Cerebellar nuclear complex (tissue), 1 donor: ENCODE measurements at regions not wholly inside any gene's neighbourhood (a gene's known extent, or its start where the extent isn't known, plus 50 kb on each side); places are given as distances from the start of the nearest gene placed in this dataset.
"Not testable (repeated sequence)": the region's sequence is repeated elsewhere in the genome, so short reads cannot be mapped to it uniquely, and the experiment has no call there.

Experiments used
- DNase-seq, 2 experiments: peaks; one replicate each; lab custom pipeline; 2025; lab: John Stamatoyannopoulos, UW

GRCh38 chr4:18445110-18445509 is 423.6 kb upstream of the LCORL start:
- DNase-seq = no peak

- DNase-seq = no peak
Observed at GRCh38 chr4:18444206-18444605, 422.7 kb upstream of the LCORL start.

GRCh38 chr4:18442957-18443356 is 421.4 kb upstream of the LCORL start:
- no peak for DNase-seq

- no peak for DNase-seq
Observed at GRCh38 chr4:18441676-18442075, 420.1 kb upstream of the LCORL start.

GRCh38 chr4:18441203-18441590 is 419.6 kb upstream of the LCORL start:
- DNase-seq = no peak

GRCh38 chr4:18440527-18441202 is 419.1 kb upstream of the LCORL start:
- no peak for DNase-seq

- no peak for DNase-seq
Observed at GRCh38 chr4:18439311-18439710, 417.8 kb upstream of the LCORL start.

GRCh38 chr4:18435781-18436180 is 414.2 kb upstream of the LCORL start:
- no peak for DNase-seq

GRCh38 chr4:18422685-18423084 is 401.1 kb upstream of the LCORL start:
- no peak for DNase-seq

GRCh38 chr4:18421519-18421918 is 400.0 kb upstream of the LCORL start:
- no peak for DNase-seq

GRCh38 chr4:18419780-18420179 is 398.2 kb upstream of the LCORL start:
- DNase-seq = no peak

- DNase-seq = not testable (repeated sequence)
Observed at GRCh38 chr4:18418195-18418898, 396.8 kb upstream of the LCORL start.

- not testable (repeated sequence) for DNase-seq
Observed at GRCh38 chr4:18417651-18418050, 396.1 kb upstream of the LCORL start.

GRCh38 chr4:18406264-18406663 is 384.7 kb upstream of the LCORL start:
- no peak for DNase-seq

- DNase-seq = no peak
Observed at GRCh38 chr4:18405054-18405453, 383.5 kb upstream of the LCORL start.

- no peak for DNase-seq
Observed at GRCh38 chr4:18404642-18405041, 383.1 kb upstream of the LCORL start.

GRCh38 chr4:18403327-18403726 is 381.8 kb upstream of the LCORL start:
- no peak for DNase-seq

- DNase-seq = no peak
Observed at GRCh38 chr4:18401868-18402267, 380.3 kb upstream of the LCORL start.

- DNase-seq = no peak
Observed at GRCh38 chr4:18401425-18401824, 379.9 kb upstream of the LCORL start.

GRCh38 chr4:18398661-18399060 is 377.1 kb upstream of the LCORL start:
- DNase-seq = no peak

GRCh38 chr4:18397681-18398390 is 376.3 kb upstream of the LCORL start:
- no peak for DNase-seq

GRCh38 chr4:18394656-18395055 is 373.1 kb upstream of the LCORL start:
- DNase-seq = no peak

GRCh38 chr4:18391354-18391728 is 369.8 kb upstream of the LCORL start:
- DNase-seq = no peak
